SK-N-SH (cell line): ENCODE measurements at regions not wholly inside any gene's neighbourhood (a gene's known extent, or its start where the extent isn't known, plus 50 kb on each side); places are given as distances from the start of the nearest gene placed in this dataset.

Experiments
- CTCF ChIA-PET: fragments of 300-600, 350-600 bp; formaldehyde crosslinking; extraction: SDS; loops from one replicate; lab custom pipeline; 2021; lab: Yijun Ruan, JAX
- POLR2A ChIA-PET: fragments of 350-600 bp; sonication (Branson Sonifier 250); formaldehyde crosslinking; extraction: SDS; loops from one replicate; lab custom pipeline; 2020; ENCODE audit warnings: antibody characterized with exemption, inconsistent platforms; lab: Yijun Ruan, JAX
- DNase-seq: peaks from one replicate; pipeline ENCODE4 v3.0.0; 2012
- H2AFZ ChIP-seq: fragments of 200-600 bp; sonication (generic); 2 replicates; pipeline ENCODE4 v1.8.1; 2016; ENCODE audit warnings: antibody characterized with exemption, mild to moderate bottlenecking, low read depth
- H3F3A ChIP-seq: fragments of 200-600 bp; sonication (generic); replicated peaks from 2 replicates; pipeline ENCODE3; 2016; ENCODE audit warnings: antibody characterized with exemption, mild to moderate bottlenecking; ENCODE audit not compliant: insufficient read depth
- H3K27ac ChIP-seq, 2 experiments: fragments of 200-500 bp in 1 of 2; fragments of 200-600 bp in 1 of 2; sonication (Bioruptor generic) in 1 of 2; sonication (generic), shearing (Covaris generic) in 1 of 2; 2 replicates each; pipeline versions ENCODE4 v1.5.1 to v1.6.1; 2014 to 2016; ENCODE audit warnings: low read depth in 2 of 2, inconsistent platforms in 1 of 2, low read length in 1 of 2, mild to moderate bottlenecking in 1 of 2, mixed read lengths in 1 of 2
- H3K27me3 ChIP-seq: fragments of 200-600 bp; sonication (generic), shearing (Covaris generic); 2 replicates; pipeline ENCODE4 v1.6.1; 2016; ENCODE audit warnings: mixed run types; ENCODE audit not compliant: insufficient read depth
- H3K36me3 ChIP-seq, 2 experiments: fragments of 200-500 bp in 1 of 2; fragments of 200-600 bp in 1 of 2; sonication (Bioruptor generic) in 1 of 2; sonication (generic) in 1 of 2; replicated peaks in 1 of 2; 2 replicates each; pipeline versions ENCODE3 to v1.5.1; 2014 to 2016; ENCODE audit warnings: low read length in 1 of 2, mild to moderate bottlenecking in 1 of 2; ENCODE audit not compliant: insufficient read depth in 2 of 2, control insufficient read depth in 1 of 2
- H3K4me1 ChIP-seq, 2 experiments: fragments of 200-500 bp in 1 of 2; fragments of 200-600 bp in 1 of 2; sonication (Bioruptor generic) in 1 of 2; sonication (generic), shearing (Covaris generic) in 1 of 2; 2 replicates each; pipeline versions ENCODE4 v1.5.1 to v1.6.1; 2014 to 2016; ENCODE audit warnings: low read depth in 1 of 2, low read length in 1 of 2, mixed run types in 1 of 2; ENCODE audit not compliant: insufficient read depth in 2 of 2, control insufficient read depth in 1 of 2
- H3K4me2 ChIP-seq: fragments of 200-600 bp; sonication (generic), shearing (Covaris generic); 2 replicates; pipeline ENCODE4 v1.6.1; 2017; ENCODE audit warnings: mixed run types
- H3K4me3 ChIP-seq, 2 experiments: fragments of 200-500 bp in 1 of 2; fragments of 200-600 bp in 1 of 2; sonication (Bioruptor generic) in 1 of 2; sonication (generic), shearing (Covaris generic) in 1 of 2; 2 replicates each; pipeline versions ENCODE4 v1.5.1 to v1.8.1; 2014 to 2016; ENCODE audit warnings: low read depth in 2 of 2, inconsistent platforms in 1 of 2, low read length in 1 of 2, mild to moderate bottlenecking in 1 of 2, mixed read lengths in 1 of 2, moderate library complexity in 1 of 2
- H3K79me2 ChIP-seq: fragments of 200-600 bp; sonication (generic); 2 replicates; pipeline ENCODE4 v1.8.1; 2017; ENCODE audit warnings: mild to moderate bottlenecking; ENCODE audit not compliant: insufficient read depth
- H3K9ac ChIP-seq: fragments of 200-600 bp; sonication (generic); 2 replicates; pipeline ENCODE4 v1.6.1; 2017; ENCODE audit warnings: mixed run types
- H3K9me2 ChIP-seq: fragments of 200-600 bp; sonication (generic); 2 replicates; pipeline ENCODE4 v1.6.1; 2017; ENCODE audit warnings: mixed run types
- H3K9me3 ChIP-seq: fragments of 200-600 bp; sonication (generic); 2 replicates; pipeline ENCODE4 v1.6.1; 2017; ENCODE audit warnings: mixed run types, mild to moderate bottlenecking, moderate library complexity
- H4K20me1 ChIP-seq: fragments of 200-600 bp; sonication (generic); 2 replicates; pipeline ENCODE4 v1.6.1; 2017; ENCODE audit warnings: mild to moderate bottlenecking, mixed run types; ENCODE audit not compliant: insufficient read depth
- EP300 ChIP-seq, 2 experiments: IDR thresholded peaks; 2 replicates each; pipeline versions ENCODE4 v1.4.0 to v1.6.1; 2012; ENCODE audit warnings: borderline replicate concordance in 1 of 2, low read depth in 1 of 2, low read length in 1 of 2
- FOXJ3 ChIP-seq: sonication (generic); formaldehyde crosslinking; IDR thresholded peaks from 2 replicates; pipeline ENCODE4 v1.5.1; 2020; ENCODE audit warnings: mild to moderate bottlenecking, missing genetic modification reagents
- GABPA ChIP-seq: IDR thresholded peaks from 2 replicates; pipeline ENCODE4 v1.4.0; 2012; ENCODE audit warnings: low read depth, mild to moderate bottlenecking
- MXI1 ChIP-seq: IDR thresholded peaks from 2 replicates; pipeline ENCODE4 v1.6.1; 2012; ENCODE audit warnings: mild to moderate bottlenecking, low read depth, low read length, improper control_type of control experiment
- RFX5 ChIP-seq: IDR thresholded peaks from 2 replicates; pipeline ENCODE4 v1.6.1; 2012; ENCODE audit warnings: mild to moderate bottlenecking, improper control_type of control experiment, low read length
- RXRA ChIP-seq: IDR thresholded peaks from 2 replicates; pipeline ENCODE4 v1.4.0; 2012; ENCODE audit warnings: low read depth, mild to moderate bottlenecking, borderline replicate concordance
- SIN3A ChIP-seq: IDR thresholded peaks from 2 replicates; pipeline ENCODE4 v1.6.1; 2012; ENCODE audit warnings: low read depth, mild to moderate bottlenecking, low read length, moderate library complexity, borderline replicate concordance
- YY1 ChIP-seq: IDR thresholded peaks from 2 replicates; pipeline ENCODE4 v1.4.0; 2012; ENCODE audit warnings: low read depth, mild to moderate bottlenecking
- WGBS: methylation state at CpG from one replicate; pipeline ENCODE4 v1.1.6; 2017; ENCODE audit warnings: low lambda C conversion rate; 5-methylcytosine and 5-hydroxymethylcytosine counted together
- TF ChIP-seq, protein P1 (sequence below): IDR thresholded peaks from 2 replicates; pipeline ENCODE4; 2012
- TF ChIP-seq, protein P2 (sequence below): fragments of 200-600 bp; sonication (generic); IDR thresholded peaks from 2 replicates; pipeline ENCODE4 v1.6.1; 2017; ENCODE audit warnings: antibody characterized with exemption, mild to moderate bottlenecking, moderate library complexity
- TF ChIP-seq, protein P3 (sequence below): fragments of 150-350 bp; IDR thresholded peaks from 2 replicates; pipeline ENCODE4 v1.6.1; 2017; ENCODE audit warnings: antibody characterized with exemption, low read length, low read depth, borderline replicate concordance
- TF ChIP-seq, protein P4 (sequence below): IDR thresholded peaks from 2 replicates; pipeline ENCODE4 v1.4.0; 2012; ENCODE audit warnings: low read depth, borderline replicate concordance
- TF ChIP-seq, protein P5 (sequence below): IDR thresholded peaks from 2 replicates; pipeline ENCODE4 v1.4.0; 2012; ENCODE audit warnings: low read depth
- TF ChIP-seq, protein P6 (sequence below): IDR thresholded peaks from 2 replicates; pipeline ENCODE4 v1.6.1; 2012; ENCODE audit warnings: mild to moderate bottlenecking, low read depth, low read length, moderate library complexity

DNA sequence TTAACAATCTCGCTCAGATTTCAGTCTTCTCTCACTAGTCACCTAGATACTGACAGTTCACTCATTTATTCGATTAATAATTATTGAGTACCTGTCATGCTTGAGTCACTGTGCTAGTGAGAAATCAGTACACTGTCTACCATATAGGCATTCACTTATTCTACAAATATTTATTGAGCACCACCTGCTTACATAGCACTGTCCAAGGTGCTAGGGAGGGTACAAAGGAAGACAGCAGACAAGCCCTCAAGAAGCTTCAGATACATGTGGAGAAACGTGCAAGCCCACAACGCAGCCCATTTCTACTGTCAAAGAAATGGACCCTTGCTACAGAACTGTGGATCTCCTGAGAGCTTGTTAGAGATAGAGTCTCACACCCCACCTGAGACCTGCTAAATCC is 85.1 kb upstream of the SNAP25 start:
- CTCF ChIA-PET: interaction anchor here (0.8 to 2.1 kb wide), 3 partner anchors 12 to 155 kb away, joined by 4 to 8 read pairs (median 4); no protein-coding TSS in a partner anchor
- WGBS: 78% methylated on average over 4 of the region's 4 CpGs
- no peak overlapping the region for H3K9ac ChIP-seq

DNA sequence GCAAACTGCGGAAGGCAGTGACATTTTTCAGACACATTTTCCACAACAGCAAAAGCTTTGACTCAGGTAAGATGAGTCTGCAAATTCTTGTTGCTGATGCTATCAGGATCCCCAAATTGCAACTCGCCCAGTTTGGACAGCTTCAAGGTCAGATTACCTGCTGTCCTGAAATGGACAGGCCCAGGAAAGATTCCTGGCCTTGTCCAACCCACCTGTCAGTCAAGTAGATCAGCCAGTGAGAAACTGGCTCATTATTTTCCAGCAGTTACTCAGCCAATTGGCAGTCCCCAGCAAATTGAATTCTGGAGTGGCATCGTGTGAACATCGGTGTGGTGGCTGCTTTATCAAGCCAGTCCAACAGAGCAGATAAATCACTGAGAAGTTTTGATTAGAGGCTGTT is 84.5 kb upstream of the SNAP25 start:
- DNase-seq: no peak
- no peak overlapping the region for H3K9ac ChIP-seq
- H3K9me2 ChIP-seq: no peaks in the 10 kb centered on the region
- H3K79me2 ChIP-seq: no peaks in the 10 kb centered on the region
- TF ChIP-seq RXRA (no peak), SIN3A (no peak), MXI1 (no peak), RFX5 (no peak), FOXJ3 (CRISPR knock-in tag) (no peak), YY1 (no peak), EP300 (IDR thresholded peaks at IDR 0.05; ENCODE audit: borderline replicate concordance in 1 of 2, low read depth in 1 of 2, low read length in 1 of 2) (no peak), GABPA (no peak)
- TF ChIP-seq, protein P1, sequence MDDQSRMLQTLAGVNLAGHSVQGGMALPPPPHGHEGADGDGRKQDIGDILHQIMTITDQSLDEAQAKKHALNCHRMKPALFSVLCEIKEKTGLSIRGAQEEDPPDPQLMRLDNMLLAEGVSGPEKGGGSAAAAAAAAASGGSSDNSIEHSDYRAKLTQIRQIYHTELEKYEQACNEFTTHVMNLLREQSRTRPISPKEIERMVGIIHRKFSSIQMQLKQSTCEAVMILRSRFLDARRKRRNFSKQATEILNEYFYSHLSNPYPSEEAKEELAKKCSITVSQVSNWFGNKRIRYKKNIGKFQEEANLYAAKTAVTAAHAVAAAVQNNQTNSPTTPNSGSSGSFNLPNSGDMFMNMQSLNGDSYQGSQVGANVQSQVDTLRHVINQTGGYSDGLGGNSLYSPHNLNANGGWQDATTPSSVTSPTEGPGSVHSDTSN: no peak
- TF ChIP-seq, protein P2, sequence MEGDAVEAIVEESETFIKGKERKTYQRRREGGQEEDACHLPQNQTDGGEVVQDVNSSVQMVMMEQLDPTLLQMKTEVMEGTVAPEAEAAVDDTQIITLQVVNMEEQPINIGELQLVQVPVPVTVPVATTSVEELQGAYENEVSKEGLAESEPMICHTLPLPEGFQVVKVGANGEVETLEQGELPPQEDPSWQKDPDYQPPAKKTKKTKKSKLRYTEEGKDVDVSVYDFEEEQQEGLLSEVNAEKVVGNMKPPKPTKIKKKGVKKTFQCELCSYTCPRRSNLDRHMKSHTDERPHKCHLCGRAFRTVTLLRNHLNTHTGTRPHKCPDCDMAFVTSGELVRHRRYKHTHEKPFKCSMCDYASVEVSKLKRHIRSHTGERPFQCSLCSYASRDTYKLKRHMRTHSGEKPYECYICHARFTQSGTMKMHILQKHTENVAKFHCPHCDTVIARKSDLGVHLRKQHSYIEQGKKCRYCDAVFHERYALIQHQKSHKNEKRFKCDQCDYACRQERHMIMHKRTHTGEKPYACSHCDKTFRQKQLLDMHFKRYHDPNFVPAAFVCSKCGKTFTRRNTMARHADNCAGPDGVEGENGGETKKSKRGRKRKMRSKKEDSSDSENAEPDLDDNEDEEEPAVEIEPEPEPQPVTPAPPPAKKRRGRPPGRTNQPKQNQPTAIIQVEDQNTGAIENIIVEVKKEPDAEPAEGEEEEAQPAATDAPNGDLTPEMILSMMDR: no peak
- TF ChIP-seq, protein P3, sequence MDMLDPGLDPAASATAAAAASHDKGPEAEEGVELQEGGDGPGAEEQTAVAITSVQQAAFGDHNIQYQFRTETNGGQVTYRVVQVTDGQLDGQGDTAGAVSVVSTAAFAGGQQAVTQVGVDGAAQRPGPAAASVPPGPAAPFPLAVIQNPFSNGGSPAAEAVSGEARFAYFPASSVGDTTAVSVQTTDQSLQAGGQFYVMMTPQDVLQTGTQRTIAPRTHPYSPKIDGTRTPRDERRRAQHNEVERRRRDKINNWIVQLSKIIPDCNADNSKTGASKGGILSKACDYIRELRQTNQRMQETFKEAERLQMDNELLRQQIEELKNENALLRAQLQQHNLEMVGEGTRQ: no peak
- TF ChIP-seq, protein P4, sequence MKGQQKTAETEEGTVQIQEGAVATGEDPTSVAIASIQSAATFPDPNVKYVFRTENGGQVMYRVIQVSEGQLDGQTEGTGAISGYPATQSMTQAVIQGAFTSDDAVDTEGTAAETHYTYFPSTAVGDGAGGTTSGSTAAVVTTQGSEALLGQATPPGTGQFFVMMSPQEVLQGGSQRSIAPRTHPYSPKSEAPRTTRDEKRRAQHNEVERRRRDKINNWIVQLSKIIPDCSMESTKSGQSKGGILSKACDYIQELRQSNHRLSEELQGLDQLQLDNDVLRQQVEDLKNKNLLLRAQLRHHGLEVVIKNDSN: no peak
- TF ChIP-seq, protein P5, sequence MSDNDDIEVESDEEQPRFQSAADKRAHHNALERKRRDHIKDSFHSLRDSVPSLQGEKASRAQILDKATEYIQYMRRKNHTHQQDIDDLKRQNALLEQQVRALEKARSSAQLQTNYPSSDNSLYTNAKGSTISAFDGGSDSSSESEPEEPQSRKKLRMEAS: no peak
- no peaks in the 10 kb centered on the region for H3K36me3 ChIP-seq
- CTCF ChIA-PET: interaction anchor here (0.6 to 0.8 kb wide), 2 partner anchors 20 to 155 kb away, joined by 3 to 4 read pairs; no protein-coding TSS in a partner anchor
- H3K4me1 ChIP-seq: peaks cover 4 to 36% of the 10 kb centered on the region in 2 experiments; a peak in 2 of 4 replicates
- POLR2A ChIA-PET: no interaction called here
- H3K9me3 ChIP-seq: no peaks in the 10 kb centered on the region
- H3K4me3 ChIP-seq: no peak overlapping the region
- H3K27me3 ChIP-seq: no peaks in the 10 kb centered on the region
- WGBS: 80% methylated on average over 4 of the region's 4 CpGs
- no peaks in the 10 kb centered on the region for H4K20me1 ChIP-seq
- no peaks in the 10 kb centered on the region for H3F3A ChIP-seq
- no peak overlapping the region for H2AFZ ChIP-seq
- no peak overlapping the region for H3K27ac ChIP-seq
- H3K4me2 ChIP-seq: no peak overlapping the region

More for the DNA sequence above, 85.1 kb upstream of the SNAP25 start:
- no peak overlapping the region for H2AFZ ChIP-seq
- H3K27me3 ChIP-seq: no peaks in the 10 kb centered on the region
- H4K20me1 ChIP-seq: no peaks in the 10 kb centered on the region
- H3K4me2 ChIP-seq: no peak overlapping the region
- no peak overlapping the region for H3K4me3 ChIP-seq
- peaks cover 4 to 36% of the 10 kb centered on the region in 2 experiments; a peak in 2 of 4 replicates for H3K4me1 ChIP-seq
- H3K27ac ChIP-seq: no peak overlapping the region
- no peak for DNase-seq
- H3K79me2 ChIP-seq: no peaks in the 10 kb centered on the region
- no peaks in the 10 kb centered on the region for H3K36me3 ChIP-seq
- POLR2A ChIA-PET: no interaction called here
- H3K9me3 ChIP-seq: no peaks in the 10 kb centered on the region
- H3K9me2 ChIP-seq: no peaks in the 10 kb centered on the region
- TF ChIP-seq MXI1: no peak
- TF ChIP-seq, protein P6, sequence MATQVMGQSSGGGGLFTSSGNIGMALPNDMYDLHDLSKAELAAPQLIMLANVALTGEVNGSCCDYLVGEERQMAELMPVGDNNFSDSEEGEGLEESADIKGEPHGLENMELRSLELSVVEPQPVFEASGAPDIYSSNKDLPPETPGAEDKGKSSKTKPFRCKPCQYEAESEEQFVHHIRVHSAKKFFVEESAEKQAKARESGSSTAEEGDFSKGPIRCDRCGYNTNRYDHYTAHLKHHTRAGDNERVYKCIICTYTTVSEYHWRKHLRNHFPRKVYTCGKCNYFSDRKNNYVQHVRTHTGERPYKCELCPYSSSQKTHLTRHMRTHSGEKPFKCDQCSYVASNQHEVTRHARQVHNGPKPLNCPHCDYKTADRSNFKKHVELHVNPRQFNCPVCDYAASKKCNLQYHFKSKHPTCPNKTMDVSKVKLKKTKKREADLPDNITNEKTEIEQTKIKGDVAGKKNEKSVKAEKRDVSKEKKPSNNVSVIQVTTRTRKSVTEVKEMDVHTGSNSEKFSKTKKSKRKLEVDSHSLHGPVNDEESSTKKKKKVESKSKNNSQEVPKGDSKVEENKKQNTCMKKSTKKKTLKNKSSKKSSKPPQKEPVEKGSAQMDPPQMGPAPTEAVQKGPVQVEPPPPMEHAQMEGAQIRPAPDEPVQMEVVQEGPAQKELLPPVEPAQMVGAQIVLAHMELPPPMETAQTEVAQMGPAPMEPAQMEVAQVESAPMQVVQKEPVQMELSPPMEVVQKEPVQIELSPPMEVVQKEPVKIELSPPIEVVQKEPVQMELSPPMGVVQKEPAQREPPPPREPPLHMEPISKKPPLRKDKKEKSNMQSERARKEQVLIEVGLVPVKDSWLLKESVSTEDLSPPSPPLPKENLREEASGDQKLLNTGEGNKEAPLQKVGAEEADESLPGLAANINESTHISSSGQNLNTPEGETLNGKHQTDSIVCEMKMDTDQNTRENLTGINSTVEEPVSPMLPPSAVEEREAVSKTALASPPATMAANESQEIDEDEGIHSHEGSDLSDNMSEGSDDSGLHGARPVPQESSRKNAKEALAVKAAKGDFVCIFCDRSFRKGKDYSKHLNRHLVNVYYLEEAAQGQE: peak; percentile 86
- no peaks in the 10 kb centered on the region for H3F3A ChIP-seq
